ENCODE measurements at regions not wholly inside any gene's neighbourhood (a gene's known extent, or its start where the extent isn't known, plus 50 kb on each side); places are given as distances from the start of the nearest gene placed in this dataset.
"Not testable (repeated sequence)": the region's sequence is repeated elsewhere in the genome, so short reads cannot be mapped to it uniquely, and the experiment has no call there.

DNA sequence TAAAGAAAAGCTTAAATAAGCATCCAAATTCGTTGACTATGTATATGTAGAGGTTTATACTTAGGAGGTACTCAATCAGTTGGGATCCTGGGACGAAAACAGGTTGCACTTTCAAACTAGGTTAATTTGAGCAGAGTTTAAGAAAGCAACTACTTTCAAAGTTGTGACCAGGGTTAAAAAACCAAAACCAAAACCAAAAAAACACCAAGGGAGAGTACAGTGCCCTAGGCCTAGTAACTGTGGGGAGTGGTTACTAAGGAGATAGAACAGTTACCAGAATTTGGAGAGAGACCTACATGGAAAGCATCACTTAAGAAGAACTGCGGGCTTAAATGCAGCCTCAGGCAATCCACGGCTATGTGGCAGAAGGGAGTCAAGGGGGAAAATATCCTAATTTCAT lies 148.3 kb downstream of the JRKL start:
- in situ Hi-C loops (cut with MboI; ENCODE audit: low sequenced_read_pairs in 4 of 4) (no loop called here), intact Hi-C loops (cut with DNase I; ENCODE audit: low total_unique reads) (no loop called here)
- TF ChIP-seq CTCF (IDR thresholded peaks at IDR 0.05 in 4 of 5, conservative IDR thresholded peaks at IDR 0.05 in 1 of 5) (no peak), POLR2A (IDR thresholded peaks at IDR 0.05) (no peak)
- Histone ChIP-seq H3K9me3 (no peaks in the 10 kb centered on the region), H3K36me3 (no peaks in the 10 kb centered on the region), H3K4me1 (no peaks in the 10 kb centered on the region), H3K4me3 (no peak overlapping the region), H3K27me3 (no peaks in the 10 kb centered on the region), H3K27ac (no peak overlapping the region)
- no peak for ATAC-seq
- DNase-seq = no peak

DNA sequence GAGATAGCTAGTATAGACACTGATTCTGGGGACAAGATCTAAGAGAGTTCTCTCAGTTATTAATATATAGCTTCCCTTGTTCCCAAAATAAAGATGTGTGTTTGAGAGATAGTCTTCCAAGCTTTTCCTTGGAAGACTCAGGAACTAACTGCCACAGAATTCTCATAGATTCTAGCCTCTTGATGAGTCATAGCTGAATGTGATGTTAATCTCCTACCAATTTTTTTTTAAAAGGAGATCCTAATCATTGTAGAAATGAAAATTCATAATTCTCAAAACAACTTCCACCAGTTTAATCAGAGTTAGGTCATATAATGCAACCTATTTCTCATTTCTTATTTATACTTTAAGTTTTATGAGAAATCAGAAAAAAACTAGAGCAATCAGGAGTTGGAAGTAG lies 148.8 kb downstream of the JRKL start:
- no peak overlapping the region for H3K4me3 ChIP-seq
- no peaks in the 10 kb centered on the region for H3K4me1 ChIP-seq
- intact Hi-C loops (cut with DNase I; ENCODE audit: low total_unique reads) (no loop called here), in situ Hi-C loops (cut with MboI; ENCODE audit: low sequenced_read_pairs in 4 of 4) (no loop called here)
- ATAC-seq = no peak
- H3K9me3 ChIP-seq = no peaks in the 10 kb centered on the region
- no peak for DNase-seq
- H3K36me3 ChIP-seq = no peaks in the 10 kb centered on the region
- no peak overlapping the region for H3K27ac ChIP-seq
- no peaks in the 10 kb centered on the region for H3K27me3 ChIP-seq
- no peak for TF ChIP-seq CTCF (IDR thresholded peaks at IDR 0.05 in 4 of 5, conservative IDR thresholded peaks at IDR 0.05 in 1 of 5)
- no peak for TF ChIP-seq POLR2A (IDR thresholded peaks at IDR 0.05)

DNA sequence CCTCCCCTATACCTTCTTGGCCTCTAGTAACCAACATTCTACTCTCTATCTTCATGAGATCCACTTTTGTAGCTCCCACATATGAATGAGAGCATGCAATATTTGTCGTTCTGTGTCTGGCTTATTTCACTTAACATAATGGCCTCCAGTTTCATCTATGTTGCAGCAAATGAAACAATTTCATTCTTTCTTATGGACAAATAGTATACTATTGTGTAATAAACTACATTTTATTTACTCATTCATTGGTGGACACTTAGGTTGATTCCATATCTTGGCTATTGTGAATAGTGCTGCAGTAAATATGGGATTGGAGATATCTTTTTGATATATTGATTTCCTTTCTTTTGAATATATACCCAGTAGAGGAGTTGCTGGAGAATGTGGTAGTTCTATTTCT lies 151.1 kb downstream of the JRKL start:
- no peak for DNase-seq
- intact Hi-C loops (cut with DNase I; ENCODE audit: low total_unique reads) (no loop called here), in situ Hi-C loops (cut with MboI; ENCODE audit: low sequenced_read_pairs in 4 of 4) (no loop called here)
- no peaks in the 10 kb centered on the region for H3K9me3 ChIP-seq
- no peak overlapping the region for H3K4me3 ChIP-seq
- no peak for ATAC-seq
- TF ChIP-seq POLR2A (IDR thresholded peaks at IDR 0.05) (no peak), CTCF (IDR thresholded peaks at IDR 0.05 in 4 of 5, conservative IDR thresholded peaks at IDR 0.05 in 1 of 5) (no peak)
- H3K4me1 ChIP-seq = no peaks in the 10 kb centered on the region
- no peak overlapping the region for H3K27ac ChIP-seq
- no peaks in the 10 kb centered on the region for H3K27me3 ChIP-seq
- no peaks in the 10 kb centered on the region for H3K36me3 ChIP-seq

GRCh38 chr11:96543177-96543576 lies 153.4 kb downstream of the JRKL start:
- Histone ChIP-seq H3K27me3 (no peaks in the 10 kb centered on the region), H3K36me3 (no peaks in the 10 kb centered on the region), H3K9me3 (no peaks in the 10 kb centered on the region), H3K4me3 (no peak overlapping the region), H3K27ac (no peak overlapping the region), H3K4me1 (no peaks in the 10 kb centered on the region)
- TF ChIP-seq POLR2A (IDR thresholded peaks at IDR 0.05) = no peak
- TF ChIP-seq CTCF (IDR thresholded peaks at IDR 0.05 in 4 of 5, conservative IDR thresholded peaks at IDR 0.05 in 1 of 5) = no peak
- DNase-seq (no peak), ATAC-seq (no peak)
- intact Hi-C loops (cut with DNase I; ENCODE audit: low total_unique reads) = no loop called here
- in situ Hi-C loops (cut with MboI; ENCODE audit: low sequenced_read_pairs in 4 of 4) = no loop called here

DNA sequence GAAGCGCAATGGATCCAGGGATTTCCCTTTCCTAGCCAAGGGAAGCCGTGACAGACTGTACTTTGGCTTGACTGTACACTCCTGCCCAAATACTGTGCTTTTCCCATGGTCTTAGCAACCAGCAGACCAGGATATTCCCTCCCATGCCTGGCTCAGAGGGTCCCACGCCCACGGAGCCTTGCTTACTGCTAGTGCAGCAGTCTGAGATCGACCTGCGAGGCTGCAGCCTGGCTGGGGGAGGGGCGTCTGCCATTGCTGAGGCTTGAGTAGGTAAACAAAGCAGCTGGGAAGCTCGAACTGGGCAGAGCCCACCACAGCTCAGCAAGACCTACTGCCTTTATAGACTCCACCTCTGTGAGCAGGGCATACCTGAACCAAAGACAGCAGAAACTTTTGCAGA lies 155.4 kb downstream of the JRKL start:
- DNase-seq; H3K9me3 ChIP-seq; H3K27me3 ChIP-seq; H3K4me3 ChIP-seq; ATAC-seq; intact Hi-C loops (cut with DNase I; ENCODE audit: low total_unique reads); in situ Hi-C loops (cut with MboI; ENCODE audit: low sequenced_read_pairs in 4 of 4); H3K27ac ChIP-seq; H3K4me1 ChIP-seq; H3K36me3 ChIP-seq: not testable (repeated sequence)

All from gastrocnemius medialis (tissue), 4 donors.